ENCODE measurements at regions not wholly inside any gene's neighbourhood (a gene's known extent, or its start where the extent isn't known, plus 50 kb on each side); places are given as distances from the start of the nearest gene placed in this dataset.
"Not testable (repeated sequence)": the region's sequence is repeated elsewhere in the genome, so short reads cannot be mapped to it uniquely, and the experiment has no call there.

GRCh38 chr5:106088462-106088861, 1582.3 kb downstream of the EFNA5 start:
- DNase-seq: no peak

GRCh38 chr5:106086352-106086751, 1584.4 kb downstream of the EFNA5 start:
- no peak for DNase-seq

DNA sequence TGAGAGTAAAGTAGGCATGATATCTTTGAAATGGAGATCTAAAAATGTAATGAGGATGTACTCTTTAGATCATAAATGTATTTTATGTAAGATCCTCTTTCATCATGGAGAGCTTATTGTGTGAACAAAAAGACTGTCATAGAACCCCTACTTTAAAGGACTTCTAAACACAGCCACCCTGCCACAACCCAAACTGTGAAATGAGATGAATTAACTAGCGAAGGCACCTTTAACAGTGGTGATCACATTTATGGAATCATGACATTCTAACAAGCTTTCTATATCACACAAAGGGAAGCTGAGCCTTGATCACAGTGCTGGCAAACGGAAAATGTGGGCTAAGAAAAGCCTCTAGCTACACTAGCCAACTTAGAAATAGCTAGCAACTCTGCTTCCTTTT, 1585.2 kb downstream of the EFNA5 start:
- DNase-seq: no peak

GRCh38 chr5:106085136-106085535, 1585.6 kb downstream of the EFNA5 start:
- no peak for DNase-seq

DNA sequence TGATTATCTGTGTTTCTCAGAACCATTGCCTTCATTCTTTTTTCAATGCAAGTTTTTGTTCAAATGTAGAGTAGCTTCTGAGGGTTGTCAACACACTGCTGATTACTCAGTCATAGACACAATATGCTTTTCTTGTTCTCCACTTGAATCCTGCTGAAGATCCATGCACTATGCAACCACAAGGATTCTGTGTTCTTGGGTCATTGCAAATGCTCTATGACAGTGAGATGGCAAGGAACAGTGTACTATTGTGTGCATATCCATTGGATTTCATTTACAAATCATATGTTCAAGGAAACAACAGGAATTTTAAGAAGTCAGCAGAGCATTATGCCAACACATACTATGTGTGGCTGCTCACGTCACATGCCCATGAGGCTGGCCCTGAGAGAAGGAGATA, 1590.2 kb downstream of the EFNA5 start:
- no peak for DNase-seq

DNA sequence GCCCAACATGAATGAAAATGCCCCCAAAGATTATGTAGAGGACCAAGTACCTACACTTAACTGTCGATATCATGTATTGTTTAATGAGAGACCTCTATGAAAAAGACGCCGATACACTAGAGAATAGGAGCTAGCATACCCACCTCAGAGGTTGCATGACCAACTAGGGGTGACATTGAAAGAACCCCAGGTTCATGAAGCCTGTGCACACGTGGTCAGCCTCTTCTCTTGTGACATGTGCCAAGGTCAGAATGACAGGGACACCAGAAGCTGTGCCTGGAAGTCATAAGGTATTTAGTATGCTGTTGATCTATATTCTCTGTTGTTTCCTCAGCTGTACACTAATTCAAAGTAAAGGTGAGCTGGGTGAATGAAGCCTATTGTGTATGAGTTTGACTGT, 1594.1 kb downstream of the EFNA5 start:
- no peak for DNase-seq

GRCh38 chr5:106072208-106072607, 1598.5 kb downstream of the EFNA5 start:
- no peak for DNase-seq

GRCh38 chr5:106047341-106047740, 1623.4 kb downstream of the EFNA5 start:
- no peak for DNase-seq

GRCh38 chr5:106032069-106032468, 1638.7 kb downstream of the EFNA5 start:
- not testable (repeated sequence) for DNase-seq

DNA sequence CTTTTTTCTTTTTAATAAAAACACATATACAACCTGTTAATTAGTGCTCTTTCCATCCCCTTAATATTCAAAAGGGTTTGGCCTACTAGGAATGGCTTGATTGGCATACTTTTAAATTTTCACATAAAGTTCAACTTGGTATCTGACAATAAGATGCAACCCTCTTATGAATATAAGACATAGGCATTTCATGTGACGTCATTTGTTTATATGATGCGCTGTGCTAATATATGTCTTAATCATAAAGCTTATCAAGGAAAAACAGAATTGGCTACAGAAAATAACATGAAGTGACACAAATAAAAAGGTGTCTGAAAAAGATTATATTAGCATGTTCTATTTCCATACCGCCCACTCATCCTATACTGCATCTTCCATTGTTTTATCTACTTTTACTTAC, 1642.4 kb downstream of the EFNA5 start:
- no peak for DNase-seq

GRCh38 chr5:106020894-106021293, 1649.8 kb downstream of the EFNA5 start:
- no peak for DNase-seq

DNA sequence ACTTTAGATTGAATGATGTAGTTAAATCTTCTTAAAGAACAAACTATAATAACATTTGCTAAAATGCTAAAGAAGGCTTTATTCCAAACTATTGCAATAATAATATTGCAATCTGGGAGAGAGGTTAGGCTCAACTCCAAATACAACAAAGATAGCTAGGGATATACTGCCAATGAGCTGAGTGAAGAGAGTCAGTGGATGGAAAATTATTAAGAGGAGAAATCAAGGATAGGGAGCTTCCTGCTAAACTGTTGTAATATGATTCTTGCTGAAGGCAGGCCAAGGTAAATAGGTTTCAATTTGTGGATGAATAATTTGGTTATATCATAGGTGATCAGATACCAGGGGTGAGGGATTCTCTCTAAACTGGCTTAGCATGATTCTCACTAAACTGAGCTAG, 1651.5 kb downstream of the EFNA5 start:
- no peak for DNase-seq

GRCh38 chr5:106017243-106017857, 1653.4 kb downstream of the EFNA5 start:
- no peak for DNase-seq

GRCh38 chr5:106014262-106014661, 1656.5 kb downstream of the EFNA5 start:
- no peak for DNase-seq

- DNase-seq: no peak
Measured at GRCh38 chr5:106006242-106006641, 1664.5 kb downstream of the EFNA5 start.

DNA sequence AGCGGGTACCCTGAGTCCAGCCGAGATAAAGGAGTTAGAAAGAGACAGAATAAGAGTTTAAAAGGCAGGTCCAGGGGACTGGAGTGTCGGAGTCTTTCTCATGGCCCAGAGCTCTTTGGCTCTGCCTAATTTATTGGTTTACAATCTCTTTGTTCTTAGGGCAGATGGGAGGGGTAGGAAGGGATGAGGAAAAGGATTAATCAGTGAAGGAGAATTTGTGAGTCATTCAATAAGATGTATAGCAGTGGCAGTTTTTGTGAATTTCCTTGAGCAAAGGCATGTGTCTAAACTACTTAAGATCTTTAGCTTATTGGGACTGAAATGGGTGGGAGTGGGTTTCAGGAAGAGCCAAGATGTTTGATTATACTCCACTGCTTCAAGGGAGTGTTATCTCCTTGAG, 1671.7 kb downstream of the EFNA5 start:
- not testable (repeated sequence) for DNase-seq

GRCh38 chr5:105993027-105993426, 1677.7 kb downstream of the EFNA5 start:
- DNase-seq: no peak

- DNase-seq: no peak
Measured at GRCh38 chr5:105982526-105982925, 1688.2 kb downstream of the EFNA5 start.

GRCh38 chr5:105978011-105978410, 1692.7 kb downstream of the EFNA5 start:
- DNase-seq: no peak

DNA sequence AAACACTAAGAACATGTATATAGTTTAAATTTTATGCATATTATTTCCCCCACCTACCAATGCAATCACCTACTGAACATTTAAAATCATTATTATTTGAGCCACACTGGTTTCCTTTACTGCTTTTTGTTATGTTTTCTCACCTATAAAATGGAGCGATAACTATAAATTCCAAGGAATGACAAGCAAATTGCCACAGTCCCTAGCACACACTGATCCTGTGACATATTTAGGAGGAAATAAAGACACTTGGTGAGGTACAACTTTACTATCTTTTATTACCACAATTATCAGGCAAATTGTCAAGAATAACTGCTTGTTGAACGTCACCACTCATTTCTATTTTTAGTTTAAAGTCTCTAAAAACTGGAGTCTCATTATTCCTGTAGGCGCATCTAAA, 1693.6 kb downstream of the EFNA5 start:
- no peak for DNase-seq

- DNase-seq: no peak
Measured at GRCh38 chr5:105970919-105971318, 1699.8 kb downstream of the EFNA5 start.

DNA sequence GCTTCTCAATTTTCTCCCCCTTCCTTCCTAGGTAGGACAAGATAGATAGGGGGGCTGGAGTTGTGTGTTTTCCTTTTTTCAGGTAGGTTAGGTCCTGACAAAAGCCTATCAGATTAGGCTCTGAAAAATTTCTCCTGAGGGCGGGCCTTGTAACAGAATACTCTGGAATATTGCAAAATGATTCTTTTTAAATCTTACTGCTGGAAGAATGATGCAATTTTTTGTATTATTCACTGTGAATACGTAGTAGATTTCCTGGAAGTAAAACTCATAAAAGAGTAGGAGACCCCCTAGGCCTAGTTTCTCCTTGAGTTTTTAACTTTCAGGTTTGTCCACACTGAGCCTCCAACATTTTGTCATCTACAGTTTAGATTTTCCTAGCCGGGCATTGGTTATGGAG, 1701.8 kb downstream of the EFNA5 start:
- DNase-seq: no peak

DNA sequence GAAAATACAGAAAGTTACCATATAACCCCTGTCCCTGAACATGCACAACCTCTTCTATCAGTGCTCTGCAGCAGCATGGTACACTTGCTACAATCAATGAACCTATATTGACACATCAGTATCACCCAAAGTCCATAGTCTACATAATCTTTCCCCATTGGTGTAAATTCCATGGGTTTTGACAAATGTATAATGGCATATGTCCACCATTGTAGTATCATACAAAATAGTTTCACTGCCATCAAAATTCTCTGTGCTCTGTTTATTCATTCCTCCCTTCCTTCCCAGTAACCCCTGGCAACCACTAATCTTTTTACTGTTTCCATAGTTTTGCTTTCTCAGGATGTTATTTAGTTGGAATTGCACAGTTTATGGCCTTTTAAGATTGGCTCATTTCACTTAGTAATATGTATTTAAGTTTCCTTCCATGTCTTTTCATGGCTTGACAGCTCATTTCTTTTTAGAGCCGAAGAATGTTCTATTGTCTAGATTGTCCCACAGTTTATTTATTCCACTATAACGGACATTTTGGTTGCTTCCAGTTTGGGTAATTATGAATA, 1707.0 kb downstream of the EFNA5 start:
- no peak for DNase-seq

- no peak for DNase-seq
Measured at GRCh38 chr5:105961572-105961971, 1709.2 kb downstream of the EFNA5 start.

GRCh38 chr5:105956456-105957196, 1714.1 kb downstream of the EFNA5 start:
- DNase-seq: no peak
